Umbilical cord (tissue), 1 donor: ENCODE measurements at regions not wholly inside any gene's neighbourhood (a gene's known extent, or its start where the extent isn't known, plus 50 kb on each side); places are given as distances from the start of the nearest gene placed in this dataset.
"Not testable (repeated sequence)": the region's sequence is repeated elsewhere in the genome, so short reads cannot be mapped to it uniquely, and the experiment has no call there.

ENCODE experiments used
- DNase-seq: peaks from one replicate; pipeline ENCODE4 v3.0.0-alpha.2; 2015; ENCODE audit warnings: low spot score

GRCh38 chr10:34908481-34908880 is 93.4 kb upstream of the PARD3 start:
- peak; percentile 80 for DNase-seq

DNA sequence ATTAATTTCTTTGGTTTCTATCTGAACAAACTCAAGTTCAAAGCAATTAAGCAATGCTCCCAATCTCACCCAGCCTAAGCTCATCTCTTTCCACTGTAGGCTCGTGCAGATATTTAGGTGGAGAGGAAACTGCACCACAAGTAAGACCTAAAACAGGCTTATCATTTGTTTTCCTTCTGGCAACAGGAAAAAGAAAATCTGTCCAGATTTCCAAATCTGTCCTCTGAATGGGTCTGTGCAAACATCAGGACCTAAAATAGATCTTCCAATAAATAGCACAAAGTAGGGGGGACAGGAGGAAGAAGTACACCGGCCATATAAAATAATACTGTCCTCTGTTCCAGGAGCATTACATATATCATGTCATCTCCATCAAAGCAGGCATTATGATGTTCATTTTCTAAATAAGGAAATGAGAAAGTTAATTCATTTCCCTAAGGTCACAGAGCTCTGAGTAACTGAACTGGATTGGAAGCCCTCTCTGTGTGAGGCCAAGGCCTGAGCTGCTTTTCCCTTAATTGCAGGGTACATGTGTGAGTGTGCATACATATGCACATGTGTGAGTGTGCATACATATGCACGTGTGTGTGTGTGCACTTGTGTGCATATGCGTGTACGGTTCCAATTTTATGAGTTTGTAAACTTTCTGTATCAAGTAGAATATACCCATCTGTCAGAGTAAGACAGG is 92.8 kb upstream of the PARD3 start:
- no peak for DNase-seq

GRCh38 chr10:34906067-34906965 is 91.2 kb upstream of the PARD3 start:
- peak; percentile 93 for DNase-seq

GRCh38 chr10:34905200-34905927 is 90.3 kb upstream of the PARD3 start:
- DNase-seq: peak; percentile 58

DNA sequence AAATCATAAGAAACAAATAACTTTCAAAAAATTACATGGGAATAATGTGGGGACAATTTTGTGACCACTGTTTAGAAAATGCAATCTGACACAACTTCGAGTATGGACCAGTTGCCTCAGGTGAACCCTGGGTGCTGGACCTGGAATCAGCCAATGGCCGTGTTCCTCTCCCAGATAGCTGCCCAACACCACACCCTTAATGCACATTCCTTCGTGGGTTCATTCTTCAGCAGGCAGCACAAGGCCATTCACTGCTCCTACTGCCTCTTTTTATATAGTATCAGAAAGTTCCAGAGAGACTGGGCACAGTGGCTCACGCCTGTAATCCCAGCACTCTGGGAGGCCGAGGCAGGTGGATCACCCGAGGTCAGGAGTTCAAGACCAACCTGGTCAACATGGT is 89.1 kb upstream of the PARD3 start:
- DNase-seq: no peak

GRCh38 chr10:34899161-34899560 is 84.1 kb upstream of the PARD3 start:
- DNase-seq: no peak

GRCh38 chr10:34895977-34896376 is 80.9 kb upstream of the PARD3 start:
- no peak for DNase-seq

DNA sequence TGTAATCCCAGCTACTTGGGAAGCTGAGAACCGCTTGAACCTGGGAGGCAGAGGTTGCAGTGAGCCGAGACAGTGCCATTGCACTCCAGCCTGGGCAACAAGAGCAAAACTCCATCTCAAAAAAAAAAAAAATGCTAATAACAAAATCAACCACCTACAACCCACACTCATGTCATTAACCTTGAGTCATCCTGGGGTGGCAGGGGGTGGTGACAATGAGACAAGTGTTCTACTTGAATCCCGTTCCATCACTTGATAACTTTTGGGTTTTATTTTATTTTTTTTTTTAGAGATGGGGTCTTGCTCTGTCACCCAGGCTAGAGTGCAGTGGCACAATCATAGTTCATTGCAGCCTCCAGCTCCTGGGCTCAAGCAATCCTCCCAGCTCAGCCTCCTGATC is 80.0 kb upstream of the PARD3 start:
- DNase-seq: not testable (repeated sequence)

DNA sequence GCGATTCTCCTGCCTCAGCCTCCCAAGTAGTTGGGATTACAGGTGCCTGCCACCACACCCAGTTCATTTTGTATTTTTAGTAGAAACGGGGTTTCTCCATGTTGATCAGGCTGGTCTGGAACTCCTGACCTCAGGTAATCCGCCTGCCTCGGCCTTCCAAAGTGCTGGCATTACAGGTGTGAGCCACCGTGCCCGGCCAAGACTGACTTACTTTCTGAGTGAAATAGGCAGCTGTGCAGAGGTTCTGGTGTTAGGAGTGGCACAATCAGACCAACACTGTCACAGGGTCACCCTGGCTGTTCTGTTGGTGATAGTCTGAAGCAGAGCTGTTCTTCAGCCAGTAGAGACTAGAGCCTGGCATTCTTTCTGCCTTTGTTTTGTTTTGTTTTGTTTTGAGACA is 77.4 kb upstream of the PARD3 start:
- DNase-seq: not testable (repeated sequence)

- peak; percentile 19 for DNase-seq
Observed at GRCh38 chr10:34890939-34891338, 75.8 kb upstream of the PARD3 start.

DNA sequence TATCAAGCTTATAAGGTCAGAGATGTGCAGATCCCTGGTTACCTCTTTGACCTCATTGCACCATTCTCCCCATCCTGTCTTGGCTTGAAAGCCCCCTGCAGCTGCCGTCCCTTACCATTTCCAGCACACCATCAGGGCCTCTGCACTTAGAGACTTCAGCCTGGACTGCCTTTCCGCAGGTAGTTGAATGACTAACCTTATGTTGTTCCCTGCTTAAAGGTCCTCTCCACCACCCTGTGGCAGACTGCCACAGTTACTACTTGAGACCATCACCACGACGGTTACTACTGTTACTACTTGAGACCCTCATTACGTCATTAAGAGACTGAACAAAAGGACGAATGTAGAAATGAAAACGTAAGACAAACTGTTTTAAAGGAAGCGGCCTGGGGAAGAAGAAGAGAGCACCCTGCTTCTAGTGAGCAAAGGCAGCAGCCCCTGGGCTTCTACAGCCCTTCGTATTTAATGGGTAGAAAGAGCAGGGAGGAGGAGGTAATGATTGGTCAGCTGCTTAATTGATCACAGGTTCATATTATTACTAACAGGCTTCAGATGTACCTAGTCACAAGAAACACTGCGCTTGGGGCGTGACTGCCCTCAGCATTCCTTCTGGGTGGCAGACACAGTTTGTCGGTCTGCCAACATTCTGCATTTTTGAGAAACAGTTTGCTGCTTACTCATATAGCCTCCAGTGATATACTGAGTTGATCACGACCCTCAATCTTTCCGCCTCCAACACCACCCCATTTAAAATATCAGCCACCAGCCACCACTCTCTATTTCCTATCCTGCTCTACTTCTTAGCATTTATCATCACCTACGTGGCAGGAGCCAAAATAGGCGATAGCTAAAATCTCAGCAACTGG is 74.1 kb upstream of the PARD3 start:
- DNase-seq: no peak

DNA sequence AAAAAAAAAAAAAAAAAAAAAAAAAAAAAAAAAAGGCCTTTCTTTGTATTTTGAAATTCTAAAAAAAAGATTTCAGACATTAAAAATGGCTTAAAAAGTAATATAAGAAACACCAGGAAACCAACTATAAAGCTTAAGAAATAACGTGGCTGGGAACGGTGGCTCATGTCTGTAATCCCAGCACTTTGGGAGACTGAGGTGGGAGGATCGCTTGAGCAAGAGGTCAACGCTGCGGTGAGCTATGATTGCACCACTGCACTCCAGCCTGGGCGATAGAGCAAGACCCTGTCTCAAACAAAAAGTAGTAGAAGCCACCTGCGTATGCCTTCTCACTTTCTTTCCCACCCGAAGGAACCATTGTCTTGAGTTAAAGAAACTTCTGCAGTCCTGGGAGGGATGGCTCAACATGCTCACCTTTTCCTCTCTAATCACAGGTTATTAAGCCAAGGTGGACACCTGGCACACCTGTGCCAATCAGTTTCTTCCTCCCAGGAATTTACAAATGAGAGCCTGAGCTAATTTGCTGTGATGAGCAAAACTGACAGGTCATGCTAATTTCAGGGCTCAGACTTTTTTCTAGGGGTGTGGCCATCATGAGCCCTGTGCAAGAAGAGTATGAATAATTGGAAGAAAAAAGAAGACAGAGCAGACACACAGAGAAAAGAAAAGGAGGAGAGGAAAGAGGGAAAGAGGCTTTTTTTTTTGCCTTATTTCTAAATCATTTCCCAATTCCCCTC is 72.0 kb upstream of the PARD3 start:
- no peak for DNase-seq

GRCh38 chr10:34885898-34886297 is 70.8 kb upstream of the PARD3 start:
- no peak for DNase-seq

DNA sequence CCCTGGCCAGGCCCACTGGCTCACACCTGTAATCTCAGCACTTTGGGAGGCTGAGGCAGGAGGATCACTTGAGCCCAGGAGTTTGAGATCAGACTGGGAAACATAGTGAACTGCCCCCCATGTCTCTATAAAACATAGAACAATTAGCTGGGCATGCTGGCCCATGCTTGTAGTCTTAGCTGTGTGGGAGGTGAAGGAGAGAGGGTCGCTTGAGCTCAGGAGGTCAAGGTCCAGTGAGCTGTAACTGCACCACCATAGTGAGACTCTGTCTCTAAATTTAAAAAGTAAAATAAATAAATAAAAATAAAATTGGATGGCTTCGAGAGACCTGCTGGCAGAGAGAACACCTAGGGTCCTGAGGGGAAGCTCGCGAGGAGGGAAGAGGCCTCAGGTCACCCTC is 69.9 kb upstream of the PARD3 start:
- DNase-seq: no peak

GRCh38 chr10:34884272-34884952 is 69.3 kb upstream of the PARD3 start:
- DNase-seq: peak; percentile 68

- no peak for DNase-seq
Observed at GRCh38 chr10:34880817-34881216, 65.7 kb upstream of the PARD3 start.

- not testable (repeated sequence) for DNase-seq
Observed at GRCh38 chr10:34878651-34879050, 63.6 kb upstream of the PARD3 start.

DNA sequence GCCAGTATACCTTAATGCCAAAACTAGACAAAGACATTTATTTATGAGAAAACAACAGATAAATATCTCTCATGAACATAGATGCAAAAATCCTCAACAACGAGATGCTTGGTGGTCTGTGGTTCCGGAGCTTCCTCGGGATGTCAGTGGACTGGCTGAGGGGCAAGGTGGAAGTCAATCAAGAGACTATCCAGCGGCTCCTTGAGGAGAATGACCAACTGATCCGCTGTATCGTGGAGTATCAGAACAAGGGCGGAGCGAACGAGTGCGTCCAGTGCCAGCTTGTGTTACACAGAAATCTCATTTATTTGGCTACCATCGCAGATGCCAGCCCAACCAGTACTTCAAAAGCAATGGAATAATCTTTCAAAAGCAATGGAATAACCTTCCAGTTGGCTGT is 60.0 kb upstream of the PARD3 start:
- no peak for DNase-seq

DNA sequence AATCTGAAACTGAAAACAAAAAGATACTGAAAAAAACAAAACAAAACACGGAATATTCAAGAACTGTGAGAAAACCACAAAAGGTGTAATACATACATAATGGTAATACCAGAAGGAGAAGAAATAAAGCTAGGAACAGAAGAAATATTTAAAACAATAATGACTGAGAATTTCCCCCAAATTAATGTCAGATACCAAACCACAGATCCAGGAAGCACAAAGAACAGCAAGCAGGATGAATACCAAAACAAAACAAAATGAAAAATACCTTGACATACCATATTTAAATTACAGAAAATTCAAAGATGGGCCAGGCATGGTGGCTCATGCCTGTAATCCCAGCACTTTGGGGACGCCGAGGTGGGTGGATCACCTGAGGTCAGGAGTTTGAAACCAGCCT is 57.7 kb upstream of the PARD3 start:
- DNase-seq: no peak
